Left ventricle myocardium inferior (tissue), 1 donor: ENCODE measurements at regions not wholly inside any gene's neighbourhood (a gene's known extent, or its start where the extent isn't known, plus 50 kb on each side); places are given as distances from the start of the nearest gene placed in this dataset.
A peak's percentile ranks its signal among the peaks of the same experiment; 100 is the strongest.

Source experiments
- DNase-seq: peaks from one replicate; pipeline ENCODE4 v3.0.0-alpha.2; 2020
- H3K27ac ChIP-seq: fragments of 200-600 bp; replicated peaks from 2 replicates; pipeline ENCODE4 v1.8.0; 2021
- H3K27me3 ChIP-seq: fragments of 200-600 bp; 2 replicates; pipeline ENCODE4 v1.8.0; 2021; ENCODE audit warnings: low read depth
- H3K36me3 ChIP-seq: fragments of 200-600 bp; 2 replicates; pipeline ENCODE4 v1.8.0; 2021
- H3K4me1 ChIP-seq: fragments of 200-600 bp; 2 replicates; pipeline ENCODE4 v1.8.0; 2021
- H3K4me3 ChIP-seq: fragments of 200-600 bp; 2 replicates; pipeline ENCODE4 v1.8.0; 2021; ENCODE audit warnings: mild to moderate bottlenecking, moderate library complexity
- H3K9me3 ChIP-seq: fragments of 200-600 bp; replicated peaks from 2 replicates; pipeline ENCODE4 v1.8.0; 2021
- intact Hi-C: fragments of 100-400 bp; cut with micrococcal nuclease; formaldehyde crosslinking; loops from one replicate; pipeline ENCODE4 v1.11.0; 2022
- TF ChIP-seq, protein P1 (sequence below): fragments of 200-600 bp; IDR thresholded peaks from 2 replicates; pipeline ENCODE4 v1.8.0; 2021; ENCODE audit warnings: antibody characterized with exemption, mild to moderate bottlenecking, borderline replicate concordance
- donor health status: DM: no; HTN: yes; CAD: no; lungs with severe emphysema.

GRCh38 chr22:44419429-44419828 is 78.6 kb downstream of the RTL6 start:
- peaks cover under 1% of the 10 kb centered on the region for H3K4me1 ChIP-seq
- TF ChIP-seq, protein P1, sequence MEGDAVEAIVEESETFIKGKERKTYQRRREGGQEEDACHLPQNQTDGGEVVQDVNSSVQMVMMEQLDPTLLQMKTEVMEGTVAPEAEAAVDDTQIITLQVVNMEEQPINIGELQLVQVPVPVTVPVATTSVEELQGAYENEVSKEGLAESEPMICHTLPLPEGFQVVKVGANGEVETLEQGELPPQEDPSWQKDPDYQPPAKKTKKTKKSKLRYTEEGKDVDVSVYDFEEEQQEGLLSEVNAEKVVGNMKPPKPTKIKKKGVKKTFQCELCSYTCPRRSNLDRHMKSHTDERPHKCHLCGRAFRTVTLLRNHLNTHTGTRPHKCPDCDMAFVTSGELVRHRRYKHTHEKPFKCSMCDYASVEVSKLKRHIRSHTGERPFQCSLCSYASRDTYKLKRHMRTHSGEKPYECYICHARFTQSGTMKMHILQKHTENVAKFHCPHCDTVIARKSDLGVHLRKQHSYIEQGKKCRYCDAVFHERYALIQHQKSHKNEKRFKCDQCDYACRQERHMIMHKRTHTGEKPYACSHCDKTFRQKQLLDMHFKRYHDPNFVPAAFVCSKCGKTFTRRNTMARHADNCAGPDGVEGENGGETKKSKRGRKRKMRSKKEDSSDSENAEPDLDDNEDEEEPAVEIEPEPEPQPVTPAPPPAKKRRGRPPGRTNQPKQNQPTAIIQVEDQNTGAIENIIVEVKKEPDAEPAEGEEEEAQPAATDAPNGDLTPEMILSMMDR, result no peak
- intact Hi-C loops, result no loop called here
- H3K36me3 ChIP-seq, result no peaks in the 10 kb centered on the region
- no peak overlapping the region for H3K27ac ChIP-seq
- no peak for DNase-seq
- no peak overlapping the region for H3K4me3 ChIP-seq
- H3K9me3 ChIP-seq, result peaks cover 38% of the 10 kb centered on the region
- H3K27me3 ChIP-seq, result peaks cover 4% of the 10 kb centered on the region

DNA sequence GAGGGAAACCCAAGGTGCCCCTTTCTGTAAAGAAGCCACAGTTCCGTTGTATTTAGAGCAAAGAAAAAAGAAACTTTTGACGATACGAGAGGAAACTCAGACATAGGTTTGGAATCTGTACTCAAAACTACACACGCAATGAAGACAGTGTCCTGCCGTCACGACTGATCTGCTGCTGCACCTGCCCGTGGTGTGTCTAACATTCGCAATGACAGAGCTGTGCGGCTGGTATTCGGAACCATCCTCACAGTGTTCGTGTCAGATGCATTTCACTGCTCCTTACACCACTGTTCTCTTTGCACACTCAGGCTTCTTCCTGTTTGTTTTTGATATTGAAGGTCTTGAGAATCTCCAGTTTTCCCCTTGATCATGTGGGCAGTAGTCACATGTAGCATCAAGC is 84.8 kb downstream of the RTL6 start:
- intact Hi-C loops, result no loop called here
- Histone ChIP-seq H3K36me3 (no peaks in the 10 kb centered on the region), H3K4me3 (no peak overlapping the region), H3K27me3 (no peaks in the 10 kb centered on the region), H3K27ac (no peak overlapping the region), H3K9me3 (peaks cover 7% of the 10 kb centered on the region), H3K4me1 (peaks cover 25% of the 10 kb centered on the region)
- TF ChIP-seq, protein P1, result no peak
- no peak for DNase-seq

DNA sequence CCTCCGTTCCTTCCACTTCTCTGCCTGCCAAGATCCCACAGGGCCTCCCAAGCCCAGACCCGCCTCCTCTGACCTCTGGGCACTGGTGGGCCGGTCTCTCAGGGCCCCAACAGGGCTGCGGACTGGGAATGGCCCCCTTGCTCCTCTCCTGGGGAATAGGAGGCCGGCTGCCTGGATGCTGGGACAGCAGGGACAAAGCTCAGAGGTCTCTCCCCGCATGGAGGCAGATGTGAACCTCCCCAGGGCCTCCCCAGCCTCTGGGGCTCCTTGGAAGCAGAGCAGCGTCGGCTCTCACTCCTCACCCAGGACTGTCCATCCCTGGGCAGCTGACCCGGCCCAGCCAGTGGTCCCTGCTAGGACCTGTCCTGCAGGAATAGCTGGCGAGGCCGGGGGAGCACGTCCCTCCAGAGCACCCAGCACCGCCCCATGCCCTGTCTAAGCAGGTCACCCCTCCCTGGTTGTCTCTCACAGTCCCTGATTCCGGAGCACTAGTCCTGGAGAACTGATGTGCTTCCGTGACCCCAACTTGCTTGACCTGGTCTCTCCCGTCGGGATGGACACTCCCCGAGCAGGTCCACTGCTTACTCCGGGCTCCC is 85.8 kb downstream of the RTL6 start:
- no peak for DNase-seq
- intact Hi-C loops, result no loop called here
- Histone ChIP-seq H3K4me1 (peaks cover 33% of the 10 kb centered on the region), H3K27me3 (no peaks in the 10 kb centered on the region), H3K27ac (no peak overlapping the region), H3K36me3 (no peaks in the 10 kb centered on the region), H3K9me3 (peaks cover 5% of the 10 kb centered on the region), H3K4me3 (no peak overlapping the region)
- TF ChIP-seq, protein P1, result no peak

GRCh38 chr22:44411226-44412135 is 86.6 kb downstream of the RTL6 start:
- Histone ChIP-seq H3K4me1 (peaks cover 33% of the 10 kb centered on the region), H3K4me3 (no peak overlapping the region), H3K36me3 (no peaks in the 10 kb centered on the region), H3K27ac (no peak overlapping the region), H3K9me3 (peaks cover 5% of the 10 kb centered on the region), H3K27me3 (no peaks in the 10 kb centered on the region)
- DNase-seq, result no peak
- TF ChIP-seq, protein P1, result no peak
- intact Hi-C loops, result no loop called here

DNA sequence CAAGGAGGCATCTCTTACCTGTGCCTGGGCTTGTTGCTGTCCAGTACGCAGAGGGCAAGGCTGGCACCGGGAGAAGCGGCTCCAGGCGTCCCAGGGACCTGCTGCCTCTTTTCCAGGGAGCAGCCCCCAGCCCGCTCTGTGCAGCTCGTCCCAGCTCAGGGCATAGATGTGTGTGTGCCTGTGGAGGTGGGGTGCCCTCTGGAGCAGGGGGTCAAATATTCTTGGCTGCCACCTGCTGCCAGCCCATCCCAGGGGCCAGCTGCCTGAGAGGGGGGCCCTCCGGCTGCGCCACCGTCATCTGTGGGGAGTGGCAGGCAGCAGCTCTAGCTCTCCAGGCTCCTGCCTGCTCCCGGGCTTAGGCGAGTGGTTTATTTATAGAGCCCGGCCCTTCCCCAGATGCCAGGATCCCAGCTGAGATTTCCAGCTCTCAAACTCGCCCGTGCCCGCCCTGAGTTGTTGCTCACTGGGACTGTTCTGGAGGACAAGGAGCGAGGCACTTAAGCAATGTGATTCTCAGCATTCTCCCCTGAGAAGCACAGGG is 87.5 kb downstream of the RTL6 start:
- intact Hi-C loops, result no loop called here
- TF ChIP-seq, protein P1, result no peak
- H3K4me1 ChIP-seq, result peaks cover 33% of the 10 kb centered on the region
- H3K4me3 ChIP-seq, result no peak overlapping the region
- no peaks in the 10 kb centered on the region for H3K9me3 ChIP-seq
- H3K36me3 ChIP-seq, result no peaks in the 10 kb centered on the region
- H3K27ac ChIP-seq, result peak overlapping the region; percentile 42
- DNase-seq, result peak; percentile 28
- no peaks in the 10 kb centered on the region for H3K27me3 ChIP-seq
